Skeletal muscle cell (primary cell): ENCODE measurements at regions not wholly inside any gene's neighbourhood (a gene's known extent, or its start where the extent isn't known, plus 50 kb on each side); places are given as distances from the start of the nearest gene placed in this dataset.

Experiments
- DNase-seq: peaks from one replicate; pipeline ENCODE4 v3.0.0-alpha.2; 2010; ENCODE audit warnings: low read depth
- H3K4me3 ChIP-seq: 2 replicates; pipeline ENCODE4 v1.5.1; 2011; ENCODE audit warnings: low read depth, mild to moderate bottlenecking, control low read depth, low read length, moderate library complexity

- DNase-seq, result peak; percentile 70
Observed at GRCh38 chr2:46850742-46851141, 64.9 kb downstream of the MCFD2 start.

GRCh38 chr2:46849721-46850556 is 65.7 kb downstream of the MCFD2 start:
- DNase-seq, result no peak
- no peak overlapping the region for H3K4me3 ChIP-seq

More at GRCh38 chr2:46850742-46851141, 64.9 kb downstream of the MCFD2 start:
- no peak overlapping the region for H3K4me3 ChIP-seq

GRCh38 chr2:46849046-46849715 is 66.4 kb downstream of the MCFD2 start:
- no peak for DNase-seq
- no peak overlapping the region for H3K4me3 ChIP-seq

- no peak for DNase-seq
- H3K4me3 ChIP-seq, result no peak overlapping the region
Observed at GRCh38 chr2:46848447-46848846, 67.2 kb downstream of the MCFD2 start.

- no peak overlapping the region for H3K4me3 ChIP-seq
- DNase-seq, result peak; percentile 54
Observed at GRCh38 chr2:46847726-46848412, 67.7 kb downstream of the MCFD2 start.

GRCh38 chr2:46847185-46847710 is 68.4 kb downstream of the MCFD2 start:
- peak; percentile 85 for DNase-seq
- H3K4me3 ChIP-seq, result no peak overlapping the region

- no peak for DNase-seq
- no peak overlapping the region for H3K4me3 ChIP-seq
Observed at GRCh38 chr2:46846536-46846935, 69.1 kb downstream of the MCFD2 start.

GRCh38 chr2:46845542-46846486 is 69.8 kb downstream of the MCFD2 start:
- no peak for DNase-seq
- H3K4me3 ChIP-seq, result no peak overlapping the region

GRCh38 chr2:46844443-46844842 is 71.2 kb downstream of the MCFD2 start:
- no peak for DNase-seq
- no peak overlapping the region for H3K4me3 ChIP-seq

GRCh38 chr2:46844034-46844433 is 71.6 kb downstream of the MCFD2 start:
- no peak for DNase-seq
- H3K4me3 ChIP-seq, result no peak overlapping the region

- no peak overlapping the region for H3K4me3 ChIP-seq
- no peak for DNase-seq
Observed at GRCh38 chr2:46843316-46843715, 72.3 kb downstream of the MCFD2 start.

- H3K4me3 ChIP-seq, result no peak overlapping the region
- no peak for DNase-seq
Observed at GRCh38 chr2:46842876-46843275, 72.7 kb downstream of the MCFD2 start.

- no peak overlapping the region for H3K4me3 ChIP-seq
- DNase-seq, result no peak
Observed at GRCh38 chr2:46841621-46842020, 74.0 kb downstream of the MCFD2 start.

- H3K4me3 ChIP-seq, result no peak overlapping the region
- DNase-seq, result no peak
Observed at GRCh38 chr2:46839045-46839444, 76.6 kb downstream of the MCFD2 start.

GRCh38 chr2:46837704-46838103 is 77.9 kb downstream of the MCFD2 start:
- no peak for DNase-seq

GRCh38 chr2:46837112-46837454 is 78.5 kb downstream of the MCFD2 start:
- no peak for DNase-seq
- H3K4me3 ChIP-seq, result no peak overlapping the region

More at GRCh38 chr2:46837704-46838103, 77.9 kb downstream of the MCFD2 start:
- no peak overlapping the region for H3K4me3 ChIP-seq

GRCh38 chr2:46836295-46837111 is 79.1 kb downstream of the MCFD2 start:
- H3K4me3 ChIP-seq, result no peak overlapping the region
- DNase-seq, result no peak

- no peak overlapping the region for H3K4me3 ChIP-seq
- DNase-seq, result no peak
Observed at GRCh38 chr2:46835520-46835919, 80.1 kb downstream of the MCFD2 start.
